ENCODE measurements at regions not wholly inside any gene's neighbourhood (a gene's known extent, or its start where the extent isn't known, plus 50 kb on each side); places are given as distances from the start of the nearest gene placed in this dataset.

DNA sequence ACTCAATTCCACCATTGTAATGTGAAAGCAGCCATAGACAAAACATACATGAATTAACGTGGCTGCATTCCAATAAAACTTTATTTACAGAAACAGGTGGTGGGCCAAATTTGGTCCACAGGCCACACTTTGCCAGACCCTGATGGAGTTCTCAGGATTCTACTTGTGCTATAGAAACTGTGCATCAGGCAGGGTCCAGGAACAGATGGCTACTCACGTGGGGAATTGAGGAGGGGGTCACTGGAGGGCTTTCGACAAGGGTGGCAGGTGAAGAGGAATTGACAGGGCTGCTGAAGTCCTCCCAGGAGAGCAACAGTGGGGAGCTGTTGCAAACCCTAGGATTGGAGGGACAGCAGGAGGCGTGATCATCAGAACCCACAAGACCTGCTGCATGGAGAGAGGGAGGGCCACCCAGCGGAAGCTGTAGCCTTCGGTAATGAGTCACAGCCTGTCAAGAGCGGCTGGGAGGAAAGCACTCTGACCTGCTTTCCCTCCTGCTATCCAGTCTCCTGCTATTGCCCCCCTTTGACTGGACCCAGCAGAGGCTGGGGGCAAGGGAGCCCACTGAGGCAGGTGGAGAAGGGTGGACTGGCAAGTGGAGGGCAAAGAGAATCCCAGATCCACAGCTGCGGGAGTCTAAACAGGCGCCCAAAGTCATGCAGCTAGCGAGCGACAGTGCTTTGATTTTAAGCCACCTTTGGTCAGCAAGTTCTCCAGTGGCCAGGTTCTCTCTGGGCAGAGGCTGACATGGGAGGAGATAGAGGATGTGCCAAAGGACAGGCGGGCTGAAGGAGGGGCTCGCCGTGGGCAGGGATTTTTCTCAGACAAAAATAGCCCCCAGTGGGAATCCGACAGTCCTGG lies 138.3 kb upstream of the SMIM23 start:
- H4K20me1 ChIP-seq (ENCODE audit: insufficient read depth, low read length) = no peaks in the 10 kb centered on the region
- H3K4me1 ChIP-seq (ENCODE audit: insufficient read depth, low read length, poor library complexity, severe bottlenecking) = no peaks in the 10 kb centered on the region
- no TSS peak for BruUV-seq (replicated peaks)
- no peaks in the 10 kb centered on the region for H3K36me3 ChIP-seq (ENCODE audit: insufficient read depth, low read length)
- H3K4me2 ChIP-seq (ENCODE audit: low read length) = no peak overlapping the region
- no peak for DNase-seq (ENCODE audit: low spot score)
- no peak overlapping the region for H2AFZ ChIP-seq (ENCODE audit: low read length)
- intact Hi-C loops (cut with micrococcal nuclease; ENCODE audit: unreplicated experiment) = no loop called here
- ChIA-PET CTCF (ENCODE audit: unreplicated experiment) (no interaction called here), POLR2A (interaction anchor here (0.6 kb wide), 1 partner anchor 10 kb away, joined by 3 read pairs; no protein-coding TSS in a partner anchor)
- no peaks in the 10 kb centered on the region for H3K9me3 ChIP-seq (ENCODE audit: low read length)
- H3K79me2 ChIP-seq (ENCODE audit: insufficient read depth, low read depth, low read length) = no peaks in the 10 kb centered on the region
- H3K27ac ChIP-seq (ENCODE audit: low read depth, low read length, poor library complexity, severe bottlenecking) = no peak overlapping the region
- no peak overlapping the region for H3K4me3 ChIP-seq (ENCODE audit: low read depth, low read length, poor library complexity, severe bottlenecking)
- no peaks in the 10 kb centered on the region; the same call in 1 of the 2 replicates for H3K9me2 ChIP-seq (ENCODE audit: insufficient read depth, low read length)
- TF ChIP-seq EZH2phosphoT487 (IDR thresholded peaks at IDR 0.05; ENCODE audit: borderline replicate concordance, low read depth, low read length) = no peak
- TF ChIP-seq, protein P1, sequence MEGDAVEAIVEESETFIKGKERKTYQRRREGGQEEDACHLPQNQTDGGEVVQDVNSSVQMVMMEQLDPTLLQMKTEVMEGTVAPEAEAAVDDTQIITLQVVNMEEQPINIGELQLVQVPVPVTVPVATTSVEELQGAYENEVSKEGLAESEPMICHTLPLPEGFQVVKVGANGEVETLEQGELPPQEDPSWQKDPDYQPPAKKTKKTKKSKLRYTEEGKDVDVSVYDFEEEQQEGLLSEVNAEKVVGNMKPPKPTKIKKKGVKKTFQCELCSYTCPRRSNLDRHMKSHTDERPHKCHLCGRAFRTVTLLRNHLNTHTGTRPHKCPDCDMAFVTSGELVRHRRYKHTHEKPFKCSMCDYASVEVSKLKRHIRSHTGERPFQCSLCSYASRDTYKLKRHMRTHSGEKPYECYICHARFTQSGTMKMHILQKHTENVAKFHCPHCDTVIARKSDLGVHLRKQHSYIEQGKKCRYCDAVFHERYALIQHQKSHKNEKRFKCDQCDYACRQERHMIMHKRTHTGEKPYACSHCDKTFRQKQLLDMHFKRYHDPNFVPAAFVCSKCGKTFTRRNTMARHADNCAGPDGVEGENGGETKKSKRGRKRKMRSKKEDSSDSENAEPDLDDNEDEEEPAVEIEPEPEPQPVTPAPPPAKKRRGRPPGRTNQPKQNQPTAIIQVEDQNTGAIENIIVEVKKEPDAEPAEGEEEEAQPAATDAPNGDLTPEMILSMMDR (conservative IDR thresholded peaks at IDR 0.05; ENCODE audit: low read length) = no peak

DNA sequence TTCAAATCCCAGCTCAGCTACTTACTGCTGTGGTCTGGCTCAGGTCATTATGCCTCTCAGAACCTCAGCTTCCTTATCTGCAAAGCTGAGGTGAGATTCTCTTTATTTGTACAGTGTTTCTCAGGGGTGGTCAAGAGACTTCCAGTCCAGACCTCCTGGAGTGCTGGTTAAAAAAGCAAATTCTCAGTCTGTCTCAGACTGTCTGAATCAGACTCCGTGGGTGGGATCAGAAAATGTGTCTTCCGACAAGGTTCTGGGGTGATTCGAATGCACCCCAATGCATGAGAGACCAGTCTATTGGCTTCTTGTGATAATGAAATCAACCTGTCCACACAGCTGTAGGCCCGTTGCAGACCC lies 137.7 kb upstream of the SMIM23 start:
- H3K4me1 ChIP-seq (ENCODE audit: insufficient read depth, low read length, poor library complexity, severe bottlenecking) = no peaks in the 10 kb centered on the region
- H3K4me2 ChIP-seq (ENCODE audit: low read length) = no peak overlapping the region
- H3K79me2 ChIP-seq (ENCODE audit: insufficient read depth, low read depth, low read length) = no peaks in the 10 kb centered on the region
- POLR2A ChIA-PET = interaction anchor here (0.6 kb wide), 1 partner anchor 9 kb away, joined by 3 read pairs; no protein-coding TSS in a partner anchor
- no peak overlapping the region for H2AFZ ChIP-seq (ENCODE audit: low read length)
- intact Hi-C loops (cut with micrococcal nuclease; ENCODE audit: unreplicated experiment) = no loop called here
- no peak overlapping the region for H3K4me3 ChIP-seq (ENCODE audit: low read depth, low read length, poor library complexity, severe bottlenecking)
- no peaks in the 10 kb centered on the region for H3K9me3 ChIP-seq (ENCODE audit: low read length)
- H3K27ac ChIP-seq (ENCODE audit: low read depth, low read length, poor library complexity, severe bottlenecking) = no peak overlapping the region
- BruUV-seq (replicated peaks) = no TSS peak
- no peaks in the 10 kb centered on the region for H4K20me1 ChIP-seq (ENCODE audit: insufficient read depth, low read length)
- no peak for DNase-seq (ENCODE audit: low spot score)
- no peaks in the 10 kb centered on the region for H3K36me3 ChIP-seq (ENCODE audit: insufficient read depth, low read length)
- no peaks in the 10 kb centered on the region; the same call in 1 of the 2 replicates for H3K9me2 ChIP-seq (ENCODE audit: insufficient read depth, low read length)
- TF ChIP-seq, protein P1 (conservative IDR thresholded peaks at IDR 0.05; ENCODE audit: low read length) = no peak
- TF ChIP-seq EZH2phosphoT487 (IDR thresholded peaks at IDR 0.05; ENCODE audit: borderline replicate concordance, low read depth, low read length) = no peak
- CTCF ChIA-PET (ENCODE audit: unreplicated experiment) = no interaction called here

Data from OCI-LY7 (cell line).